ENCODE measurements at regions not wholly inside any gene's neighbourhood (a gene's known extent, or its start where the extent isn't known, plus 50 kb on each side); places are given as distances from the start of the nearest gene placed in this dataset.

DNA sequence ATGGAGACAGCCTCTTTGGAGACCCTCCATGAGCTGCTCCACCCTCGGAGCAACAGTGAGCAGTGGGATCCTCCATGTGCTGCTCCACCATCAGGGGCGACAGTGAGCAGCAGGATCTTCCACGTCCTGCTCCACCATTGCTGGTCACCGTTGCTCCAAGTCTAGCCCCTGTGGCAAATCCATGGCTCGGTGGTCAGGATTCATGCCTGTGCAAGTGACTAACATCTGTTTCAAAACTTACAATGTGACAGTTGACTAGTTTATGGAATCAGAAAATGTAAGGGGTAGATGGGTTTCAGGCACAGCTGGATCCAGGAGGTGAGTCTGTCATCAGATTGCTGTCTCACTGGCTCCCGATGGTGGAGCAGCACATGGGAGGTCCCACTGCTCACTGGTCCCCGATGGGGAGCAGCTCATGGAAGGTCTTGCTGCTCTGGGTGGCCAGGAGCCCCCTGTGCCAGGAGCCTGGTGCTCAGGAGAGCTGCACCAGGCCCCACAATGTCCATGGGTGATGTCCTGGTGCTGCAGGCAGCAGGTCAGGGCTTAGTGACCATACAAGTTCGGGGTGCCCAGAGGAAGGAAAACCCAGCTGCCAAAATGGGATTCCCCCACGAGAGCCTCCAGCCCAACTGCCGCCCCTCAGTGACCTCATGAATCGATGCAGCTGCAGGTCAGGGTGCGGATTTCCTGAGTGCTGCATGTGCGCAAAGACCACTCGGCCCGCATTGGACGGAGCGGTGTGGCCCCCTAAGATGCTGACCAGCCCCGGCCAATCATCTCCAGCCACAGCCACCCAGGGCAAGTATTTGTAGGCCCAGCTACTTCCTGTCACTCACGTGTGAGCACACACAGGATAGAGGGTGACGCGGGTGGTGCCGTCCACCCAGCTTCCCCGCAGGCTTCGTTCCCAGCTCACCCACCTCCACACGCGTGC lies 116.5 kb upstream of the OTOS start:
- no peak for TF ChIP-seq POLR2A (IDR thresholded peaks at IDR 0.05)
- no peak for TF ChIP-seq CTCF (IDR thresholded peaks at IDR 0.05)

Data from heart left ventricle (tissue), 13 donors.